NT2/D1 (cell line): ENCODE measurements at regions not wholly inside any gene's neighbourhood (a gene's known extent, or its start where the extent isn't known, plus 50 kb on each side); places are given as distances from the start of the nearest gene placed in this dataset.

Experiments used
- DNase-seq: peaks from one replicate; pipeline ENCODE4 v3.0.0-alpha.2; 2011; ENCODE audit warnings: low read depth, low spot score
- H3K27me3 ChIP-seq: 2 replicates; pipeline ENCODE4 v1.6.0; 2011; ENCODE audit warnings: mild to moderate bottlenecking; ENCODE audit not compliant: insufficient read length, insufficient read depth
- H3K36me3 ChIP-seq: 2 replicates; pipeline ENCODE4 v1.6.1; 2011; ENCODE audit warnings: mild to moderate bottlenecking, low read length, mixed read lengths; ENCODE audit not compliant: insufficient read depth, insufficient read length
- H3K4me1 ChIP-seq: 2 replicates; pipeline ENCODE4 v1.5.1; 2011; ENCODE audit not compliant: insufficient read depth, insufficient read length
- H3K4me3 ChIP-seq: 2 replicates; pipeline ENCODE4 v1.5.1; 2011; ENCODE audit warnings: low read depth; ENCODE audit not compliant: insufficient read length
- H3K9ac ChIP-seq: 2 replicates; pipeline ENCODE4 v1.6.0; 2011; ENCODE audit warnings: low read depth; ENCODE audit not compliant: insufficient read length
- H3K9me3 ChIP-seq: 2 replicates; pipeline ENCODE4 v1.5.1; 2011; ENCODE audit warnings: mild to moderate bottlenecking, low read length; ENCODE audit not compliant: insufficient read depth
- SUZ12 ChIP-seq: IDR thresholded peaks from 2 replicates; pipeline ENCODE4 v1.6.1; 2011; ENCODE audit not compliant: insufficient read length, insufficient read depth; ENCODE audit errors: extremely low read depth
- YY1 ChIP-seq: IDR thresholded peaks from 2 replicates; pipeline ENCODE4 v1.6.1; 2011; ENCODE audit not compliant: insufficient read length, insufficient read depth
- ZNF274 ChIP-seq: IDR thresholded peaks from 2 replicates; pipeline ENCODE4 v1.6.1; 2011; ENCODE audit warnings: mild to moderate bottlenecking, low read depth, low read length

GRCh38 chr12:59928416-59928815 is 332.6 kb downstream of the SLC16A7 start:
- Histone ChIP-seq H3K4me3 (no peak overlapping the region), H3K9me3 (no peaks in the 10 kb centered on the region), H3K4me1 (no peaks in the 10 kb centered on the region), H3K36me3 (no peaks in the 10 kb centered on the region), H3K27me3 (no peaks in the 10 kb centered on the region), H3K9ac (no peak overlapping the region)
- DNase-seq = no peak
- TF ChIP-seq YY1 = no peak
- TF ChIP-seq SUZ12 = no peak
- TF ChIP-seq ZNF274 = no peak

GRCh38 chr12:59929110-59929509 is 333.3 kb downstream of the SLC16A7 start:
- Histone ChIP-seq H3K36me3 (no peaks in the 10 kb centered on the region), H3K4me3 (no peak overlapping the region), H3K4me1 (no peaks in the 10 kb centered on the region), H3K9me3 (no peaks in the 10 kb centered on the region), H3K9ac (no peak overlapping the region), H3K27me3 (no peaks in the 10 kb centered on the region)
- TF ChIP-seq SUZ12 (no peak), ZNF274 (no peak), YY1 (no peak)
- no peak for DNase-seq

- no peaks in the 10 kb centered on the region for H3K36me3 ChIP-seq
- no peak overlapping the region for H3K9ac ChIP-seq
- TF ChIP-seq ZNF274 = no peak
- TF ChIP-seq SUZ12 = no peak
- TF ChIP-seq YY1 = no peak
- DNase-seq = no peak
- H3K4me3 ChIP-seq = no peak overlapping the region
- no peaks in the 10 kb centered on the region for H3K27me3 ChIP-seq
- H3K4me1 ChIP-seq = no peaks in the 10 kb centered on the region
- no peaks in the 10 kb centered on the region for H3K9me3 ChIP-seq
These were observed 338.7 kb downstream of the SLC16A7 start for GRCh38 chr12:59934486-59934885.

- H3K4me3 ChIP-seq = no peak overlapping the region
- no peaks in the 10 kb centered on the region for H3K9me3 ChIP-seq
- no peak overlapping the region for H3K9ac ChIP-seq
- TF ChIP-seq YY1 = no peak
- no peak for TF ChIP-seq SUZ12
- no peak for TF ChIP-seq ZNF274
- no peak for DNase-seq
- H3K27me3 ChIP-seq = no peaks in the 10 kb centered on the region
- H3K36me3 ChIP-seq = no peaks in the 10 kb centered on the region
- no peaks in the 10 kb centered on the region for H3K4me1 ChIP-seq
These were observed 340.7 kb downstream of the SLC16A7 start for GRCh38 chr12:59936534-59936933.

GRCh38 chr12:59937148-59937547 is 341.3 kb downstream of the SLC16A7 start:
- no peak for DNase-seq
- Histone ChIP-seq H3K9me3 (no peaks in the 10 kb centered on the region), H3K4me1 (no peaks in the 10 kb centered on the region), H3K36me3 (no peaks in the 10 kb centered on the region), H3K9ac (no peak overlapping the region), H3K4me3 (no peak overlapping the region), H3K27me3 (no peaks in the 10 kb centered on the region)
- TF ChIP-seq YY1 (no peak), ZNF274 (no peak), SUZ12 (no peak)

GRCh38 chr12:59938190-59938962 is 342.5 kb downstream of the SLC16A7 start:
- peak; percentile 1 for DNase-seq
- no peaks in the 10 kb centered on the region for H3K4me1 ChIP-seq
- H3K9ac ChIP-seq = no peak overlapping the region
- TF ChIP-seq YY1 (no peak), SUZ12 (no peak), ZNF274 (no peak)
- no peaks in the 10 kb centered on the region for H3K36me3 ChIP-seq
- H3K27me3 ChIP-seq = no peaks in the 10 kb centered on the region
- no peak overlapping the region for H3K4me3 ChIP-seq
- H3K9me3 ChIP-seq = no peaks in the 10 kb centered on the region

- no peaks in the 10 kb centered on the region for H3K4me1 ChIP-seq
- TF ChIP-seq SUZ12 (no peak), ZNF274 (no peak), YY1 (no peak)
- no peak overlapping the region for H3K4me3 ChIP-seq
- no peaks in the 10 kb centered on the region for H3K27me3 ChIP-seq
- H3K36me3 ChIP-seq = no peaks in the 10 kb centered on the region
- no peak overlapping the region for H3K9ac ChIP-seq
- H3K9me3 ChIP-seq = no peaks in the 10 kb centered on the region
- DNase-seq = no peak
These were observed 345.0 kb downstream of the SLC16A7 start for GRCh38 chr12:59940631-59941342.
